ENCODE measurements at regions not wholly inside any gene's neighbourhood (a gene's known extent, or its start where the extent isn't known, plus 50 kb on each side); places are given as distances from the start of the nearest gene placed in this dataset.

- peak; percentile 89 for DNase-seq
These were observed 51.6 kb upstream of the SRP54 start for GRCh38 chr14:34931206-34931605.

DNA sequence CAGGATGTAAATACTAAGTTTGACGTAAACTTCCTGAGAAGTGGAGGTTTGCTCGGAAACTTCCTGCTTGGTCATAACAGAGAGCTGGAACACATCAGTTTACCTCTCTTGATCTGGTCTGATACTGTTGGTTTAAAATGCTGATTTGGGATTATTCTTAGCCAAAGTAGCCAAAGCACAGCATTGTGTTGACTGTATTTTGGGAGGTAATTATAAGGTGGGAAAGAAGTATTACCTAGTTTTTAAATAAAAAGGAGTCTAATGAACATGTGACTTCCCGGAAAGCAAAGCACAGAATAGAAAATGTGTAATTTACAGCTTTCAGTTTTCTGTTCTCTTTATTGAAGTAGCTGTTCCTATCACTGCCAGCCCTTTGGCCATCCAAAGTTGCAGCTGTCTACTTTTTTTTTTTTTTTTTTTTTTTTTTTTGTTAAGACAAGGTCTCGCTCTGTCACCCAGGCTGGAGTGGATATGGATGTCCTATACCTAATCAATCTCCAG, 52.2 kb upstream of the SRP54 start:
- peak; percentile 71 for DNase-seq

GRCh38 chr14:34926552-34926951, 51.4 kb upstream of the BAZ1A start:
- DNase-seq, result no peak

All from CD4-positive, alpha-beta T cell treated with Interleukin-4 for 4 hours (primary cell).